ENCODE measurements at regions not wholly inside any gene's neighbourhood (a gene's known extent, or its start where the extent isn't known, plus 50 kb on each side); places are given as distances from the start of the nearest gene placed in this dataset.

GRCh38 chr7:115097175-115097671, 175.3 kb downstream of the MDFIC start (continued):
- TF ChIP-seq PRPF4 (IDR thresholded peaks at IDR 0.05; ENCODE audit: insufficient read depth, low read depth, low read length, poor library complexity, severe bottlenecking) (no peak), ZFP36 (IDR thresholded peaks at IDR 0.05; ENCODE audit: low read depth, low read length, partially characterized antibody) (no peak), SREBF2 (CRISPR knock-in tag; IDR thresholded peaks at IDR 0.05) (no peak), KDM5B (IDR thresholded peaks at IDR 0.05; ENCODE audit: insufficient replicate concordance, low read depth, low read length) (no peak), BRF1 (IDR thresholded peaks at IDR 0.05; ENCODE audit: borderline replicate concordance, extremely low read depth, insufficient read length) (no peak), SMAD1 (IDR thresholded peaks at IDR 0.05; ENCODE audit: low read depth, low read length, partially characterized antibody) (no peak), REST (IDR thresholded peaks at IDR 0.05; ENCODE audit: borderline replicate concordance) (no peak), REST (CRISPR knock-in tag; IDR thresholded peaks at IDR 0.05; ENCODE audit: low read depth) (no peak), TSC22D4 (tag; IDR thresholded peaks at IDR 0.05) (no peak), ARID3A (IDR thresholded peaks at IDR 0.05; ENCODE audit: borderline replicate concordance, low read depth, low read length) (no peak), ZNF592 (IDR thresholded peaks at IDR 0.05) (no peak), VEZF1 (CRISPR knock-in tag; IDR thresholded peaks at IDR 0.05) (no peak)
